Stimulated activated effector memory CD8-positive, alpha-beta T cell treated with anti-CD3 and anti-CD28 coated beads, Interleukin-12 subunit alpha, Interleukin-12 subunit beta, amount 100 ng/mL, for 72 hours (primary cell): ENCODE measurements at regions not wholly inside any gene's neighbourhood (a gene's known extent, or its start where the extent isn't known, plus 50 kb on each side); places are given as distances from the start of the nearest gene placed in this dataset.
"Not testable (repeated sequence)": the region's sequence is repeated elsewhere in the genome, so short reads cannot be mapped to it uniquely, and the experiment has no call there.

Experiments
- ATAC-seq: fragments of 150-1000 bp; cut with Tn5 transposase; 2 replicates; pipeline ENCODE4 v1.10.0; 2021
- DNase-seq, 2 donors: peaks; one replicate each; pipeline ENCODE4 v3.0.0; 2021 to 2022; ENCODE audit warnings: low spot score in 2 of 2
- H3K27ac Mint-ChIP-seq: one replicate; pipeline ENCODE4 v1.8.0; 2022; ENCODE audit warnings: mild to moderate bottlenecking, mixed read lengths
- H3K36me3 Mint-ChIP-seq: one replicate; pipeline ENCODE4 v1.8.0; 2022; ENCODE audit warnings: mild to moderate bottlenecking, mixed read lengths
- H3K4me1 Mint-ChIP-seq: one replicate; pipeline ENCODE4 v1.8.0; 2022; ENCODE audit warnings: mixed read lengths
- H3K4me3 Mint-ChIP-seq: one replicate; pipeline ENCODE4 v1.8.0; 2022; ENCODE audit warnings: mild to moderate bottlenecking, mixed read lengths
- H3K9me3 Mint-ChIP-seq: one replicate; pipeline ENCODE4 v1.8.0; 2022; ENCODE audit warnings: mixed read lengths

DNA sequence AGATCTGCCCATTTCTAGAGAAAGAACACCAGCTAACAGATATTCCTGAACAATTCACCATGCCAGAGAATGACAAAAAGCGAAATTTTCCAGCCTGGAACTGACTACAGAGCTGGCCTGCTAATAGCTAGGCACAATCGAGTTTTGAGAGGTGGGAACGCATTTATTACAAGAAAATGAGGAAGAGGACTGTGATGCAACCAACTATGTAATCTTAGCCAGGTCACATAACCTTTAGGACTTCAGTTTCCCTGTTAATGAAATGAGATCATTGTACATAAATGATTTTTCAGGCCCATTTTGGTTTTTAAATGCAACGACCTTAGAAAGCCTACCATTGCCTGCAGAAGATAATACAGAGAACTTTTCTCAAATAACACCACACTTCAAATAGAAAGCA is 72.1 kb upstream of the SETMAR start:
- ATAC-seq: no peak
- Mint-ChIP-seq H3K9me3 (no peaks in the 10 kb centered on the region), H3K36me3 (no peaks in the 10 kb centered on the region), H3K4me3 (no peak overlapping the region), H3K27ac (no peak overlapping the region), H3K4me1 (no peaks in the 10 kb centered on the region)
- no peak for DNase-seq

DNA sequence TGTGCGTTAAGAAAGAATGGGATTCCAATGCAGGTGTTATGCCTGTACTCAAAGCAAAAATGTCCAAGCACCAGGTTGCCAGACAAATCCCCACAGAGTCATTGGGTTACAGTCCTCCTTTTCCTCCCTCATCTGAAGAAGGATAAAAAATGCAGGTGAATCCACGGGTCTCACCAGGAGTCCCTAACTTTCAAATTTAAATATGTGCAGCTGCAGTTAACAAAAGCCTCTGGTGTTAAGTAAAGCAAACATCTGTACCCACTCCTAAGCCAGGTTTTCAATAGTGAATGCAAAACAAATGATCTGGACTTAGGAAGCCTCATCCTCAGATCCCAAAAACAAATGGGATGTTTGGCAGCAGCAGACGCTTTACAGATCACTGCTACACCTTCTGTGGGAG is 70.4 kb upstream of the SETMAR start:
- H3K36me3 Mint-ChIP-seq: no peaks in the 10 kb centered on the region
- DNase-seq: no peak
- H3K27ac Mint-ChIP-seq: no peak overlapping the region
- no peaks in the 10 kb centered on the region for H3K4me1 Mint-ChIP-seq
- no peaks in the 10 kb centered on the region for H3K9me3 Mint-ChIP-seq
- ATAC-seq: no peak
- H3K4me3 Mint-ChIP-seq: no peak overlapping the region

DNA sequence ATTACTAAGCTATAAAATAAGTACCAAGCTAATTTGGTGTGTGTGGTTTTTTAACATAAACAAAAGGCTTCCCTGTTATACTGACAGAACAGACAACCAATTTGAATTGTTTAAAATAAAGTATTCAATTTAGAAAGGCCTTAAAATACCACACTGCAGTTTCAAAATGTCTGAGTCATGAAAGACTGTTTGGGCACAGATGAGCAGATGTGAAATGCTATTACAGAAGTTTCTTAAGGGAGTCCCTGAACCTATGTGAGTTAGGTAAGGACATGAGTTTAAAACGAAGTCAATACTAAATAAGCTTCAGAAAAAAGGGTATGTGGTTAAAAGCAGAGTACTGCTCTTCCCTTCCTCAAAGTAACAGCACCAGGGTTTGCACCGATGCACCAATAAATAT is 69.7 kb upstream of the SETMAR start:
- Mint-ChIP-seq H3K4me1 (no peaks in the 10 kb centered on the region), H3K9me3 (no peaks in the 10 kb centered on the region), H3K36me3 (no peaks in the 10 kb centered on the region), H3K4me3 (no peak overlapping the region), H3K27ac (no peak overlapping the region)
- no peak for ATAC-seq
- DNase-seq: no peak

DNA sequence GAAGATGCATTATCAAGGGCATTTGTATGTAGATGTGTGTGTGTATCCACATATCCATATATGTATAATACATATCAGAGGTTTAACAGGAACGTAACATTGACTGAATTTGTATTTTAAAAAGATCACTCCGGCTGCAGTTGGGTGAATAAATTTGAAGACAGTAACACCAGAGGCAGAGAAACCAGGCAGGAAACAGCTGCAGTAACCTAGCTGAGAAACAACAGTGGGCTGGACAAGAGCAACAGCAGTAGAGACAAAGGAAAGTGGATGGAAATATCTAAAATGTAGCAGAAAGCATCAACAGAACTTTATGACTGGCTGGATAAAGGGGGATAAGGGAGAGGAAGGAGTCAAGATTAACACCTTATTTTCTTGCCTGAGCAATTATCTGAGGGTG is 68.3 kb upstream of the SETMAR start:
- DNase-seq (no peak), ATAC-seq (no peak)
- Mint-ChIP-seq H3K27ac (no peak overlapping the region), H3K4me1 (no peaks in the 10 kb centered on the region), H3K4me3 (no peak overlapping the region), H3K9me3 (no peaks in the 10 kb centered on the region), H3K36me3 (no peaks in the 10 kb centered on the region)

DNA sequence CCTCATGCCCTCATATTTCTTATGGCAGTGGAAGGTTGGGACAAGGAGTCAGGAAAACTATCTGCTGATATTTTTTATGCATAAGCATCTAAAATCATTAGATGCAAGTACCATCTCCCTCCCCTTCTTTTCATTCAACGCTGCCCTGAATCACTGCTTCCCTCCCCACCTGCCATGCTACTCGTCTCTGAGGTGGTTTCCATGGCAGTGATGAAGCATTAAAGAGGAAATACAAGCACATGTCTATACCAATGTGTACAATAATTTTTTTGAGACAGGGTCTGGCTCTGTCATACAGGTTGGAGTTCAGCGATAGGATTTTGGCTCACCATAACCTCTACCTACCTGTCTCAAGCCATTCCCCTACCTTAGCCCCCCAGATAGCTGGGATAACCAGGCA is 67.5 kb upstream of the SETMAR start:
- no peaks in the 10 kb centered on the region for H3K4me1 Mint-ChIP-seq
- H3K9me3 Mint-ChIP-seq: no peaks in the 10 kb centered on the region
- no peak overlapping the region for H3K27ac Mint-ChIP-seq
- H3K4me3 Mint-ChIP-seq: no peak overlapping the region
- DNase-seq (no peak), ATAC-seq (no peak)
- no peaks in the 10 kb centered on the region for H3K36me3 Mint-ChIP-seq

DNA sequence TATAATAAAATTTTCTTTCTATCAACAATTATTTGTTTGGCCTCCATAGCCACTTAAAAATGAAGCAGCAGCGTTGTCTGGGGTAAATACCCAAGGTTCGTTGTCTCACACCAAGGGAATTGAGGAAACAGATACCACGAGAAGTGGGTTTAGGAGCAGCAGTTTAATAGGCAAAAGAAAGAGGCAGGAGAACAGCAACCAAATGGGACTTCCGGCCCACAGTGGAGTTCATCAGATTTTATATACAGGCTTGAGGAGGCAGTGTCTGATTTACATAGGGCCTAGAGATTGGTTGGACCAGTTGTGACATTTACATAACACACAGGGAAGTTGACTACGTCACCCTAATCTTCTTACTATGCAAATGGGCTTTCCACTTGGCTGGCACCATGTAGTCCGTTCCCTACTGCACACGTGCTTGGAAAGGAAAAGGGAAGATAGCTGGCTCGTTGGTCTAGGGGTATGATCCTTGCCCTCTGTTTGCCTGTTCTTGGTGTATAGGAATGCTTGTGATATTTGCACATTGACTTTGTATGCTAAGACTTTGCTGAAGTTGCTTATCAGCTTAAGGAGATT is 61.5 kb upstream of the SETMAR start:
- Mint-ChIP-seq H3K4me3 (no peak overlapping the region), H3K4me1 (no peaks in the 10 kb centered on the region), H3K27ac (no peak overlapping the region), H3K9me3 (peaks cover 15% of the 10 kb centered on the region), H3K36me3 (no peaks in the 10 kb centered on the region)
- ATAC-seq: no peak
- no peak for DNase-seq

DNA sequence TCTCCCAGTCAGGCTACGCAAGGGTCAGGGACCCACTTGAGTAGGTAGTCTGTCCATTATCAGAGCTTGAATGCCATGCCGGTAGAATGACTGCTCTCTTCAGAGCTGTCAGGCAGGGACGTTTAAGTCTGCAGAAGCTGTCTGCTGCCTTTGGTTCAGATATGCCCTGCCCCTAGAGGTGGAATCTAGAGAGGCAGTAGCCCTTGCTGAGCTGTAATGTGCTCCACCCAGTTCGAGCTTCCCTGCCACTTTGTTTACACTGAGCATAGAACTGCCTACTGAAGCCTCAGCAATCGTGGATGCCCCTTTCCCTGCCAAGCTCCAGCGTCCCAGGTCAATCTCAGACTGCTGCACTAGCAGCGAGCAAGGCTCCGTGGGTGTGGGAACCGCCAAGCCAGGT is 57.5 kb upstream of the SETMAR start:
- Mint-ChIP-seq H3K4me3 (no peak overlapping the region), H3K4me1 (no peaks in the 10 kb centered on the region)

DNA sequence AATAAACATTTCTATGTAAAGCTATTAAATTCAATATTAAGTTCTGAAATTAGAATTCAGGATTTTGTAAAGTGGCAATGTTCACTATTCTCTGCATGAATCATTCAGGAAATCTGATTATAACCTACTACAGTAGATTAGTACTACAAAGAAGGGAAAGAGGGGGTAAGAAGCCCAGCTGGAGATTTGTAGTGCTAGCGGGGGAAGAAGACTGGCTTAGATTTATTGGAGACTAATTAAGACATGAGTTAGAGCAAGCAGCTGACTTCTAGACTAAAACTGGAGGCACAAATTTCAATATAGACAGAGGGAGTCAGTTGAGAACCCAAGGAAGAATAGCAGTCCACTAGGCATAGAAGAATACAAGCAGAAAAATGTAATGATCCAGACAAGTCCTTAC is 55.8 kb upstream of the SETMAR start:
- ATAC-seq: no peak
- Mint-ChIP-seq H3K9me3 (peaks cover 13% of the 10 kb centered on the region), H3K36me3 (no peaks in the 10 kb centered on the region), H3K4me1 (no peaks in the 10 kb centered on the region), H3K4me3 (no peak overlapping the region), H3K27ac (no peak overlapping the region)
- DNase-seq: no peak

More for the DNA sequence above, 57.5 kb upstream of the SETMAR start:
- ATAC-seq (no peak), DNase-seq (no peak)
- H3K36me3 Mint-ChIP-seq: no peaks in the 10 kb centered on the region
- H3K9me3 Mint-ChIP-seq: peaks cover 15% of the 10 kb centered on the region
- no peak overlapping the region for H3K27ac Mint-ChIP-seq

DNA sequence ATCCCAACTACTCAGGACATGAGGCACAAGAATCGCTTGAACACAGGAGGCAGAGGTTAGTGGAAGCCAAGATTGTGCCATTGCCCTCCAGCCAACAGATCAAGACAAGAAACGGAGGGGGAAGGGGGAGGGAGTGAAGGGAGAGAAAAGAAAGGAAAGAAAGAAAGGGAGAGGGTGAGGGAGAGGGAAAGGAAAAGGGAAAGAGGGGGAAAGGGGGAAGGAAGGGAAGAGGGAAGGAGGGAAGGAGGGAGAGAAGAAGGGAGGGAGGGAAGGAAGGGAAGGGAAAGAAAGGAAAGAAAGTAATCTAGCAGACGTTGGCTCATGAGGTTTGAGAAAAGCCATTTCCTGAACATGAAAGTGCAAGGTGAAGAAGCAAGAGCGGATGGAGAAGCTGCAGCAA is 53.1 kb upstream of the SETMAR start:
- ATAC-seq (no peak), DNase-seq (no peak)
- Mint-ChIP-seq H3K9me3 (no peaks in the 10 kb centered on the region), H3K27ac (no peak overlapping the region), H3K4me1 (no peaks in the 10 kb centered on the region), H3K4me3 (no peak overlapping the region), H3K36me3 (no peaks in the 10 kb centered on the region)

DNA sequence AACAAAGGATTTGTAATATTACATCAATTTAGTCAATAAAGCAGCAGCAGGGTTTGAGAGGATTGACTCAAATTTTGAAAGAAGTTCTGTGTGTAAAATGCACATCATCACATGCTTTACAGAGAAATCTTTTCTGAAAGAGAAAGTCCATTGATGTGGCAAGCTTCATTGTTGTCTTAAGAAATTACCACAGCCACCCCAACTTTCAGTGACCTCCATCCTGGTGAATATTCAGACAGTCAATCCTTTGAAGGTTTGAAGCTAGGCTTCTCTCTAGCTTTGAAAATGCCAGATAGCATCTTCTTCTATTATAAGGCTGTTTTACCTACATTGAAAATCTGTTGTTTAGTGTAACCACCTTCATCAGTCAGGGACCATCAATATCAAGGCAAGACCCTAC is 51.8 kb upstream of the SETMAR start:
- no peak for DNase-seq
- no peaks in the 10 kb centered on the region for H3K9me3 Mint-ChIP-seq
- no peak for ATAC-seq
- no peaks in the 10 kb centered on the region for H3K4me1 Mint-ChIP-seq
- H3K4me3 Mint-ChIP-seq: no peak overlapping the region
- H3K27ac Mint-ChIP-seq: no peak overlapping the region
- H3K36me3 Mint-ChIP-seq: no peaks in the 10 kb centered on the region

DNA sequence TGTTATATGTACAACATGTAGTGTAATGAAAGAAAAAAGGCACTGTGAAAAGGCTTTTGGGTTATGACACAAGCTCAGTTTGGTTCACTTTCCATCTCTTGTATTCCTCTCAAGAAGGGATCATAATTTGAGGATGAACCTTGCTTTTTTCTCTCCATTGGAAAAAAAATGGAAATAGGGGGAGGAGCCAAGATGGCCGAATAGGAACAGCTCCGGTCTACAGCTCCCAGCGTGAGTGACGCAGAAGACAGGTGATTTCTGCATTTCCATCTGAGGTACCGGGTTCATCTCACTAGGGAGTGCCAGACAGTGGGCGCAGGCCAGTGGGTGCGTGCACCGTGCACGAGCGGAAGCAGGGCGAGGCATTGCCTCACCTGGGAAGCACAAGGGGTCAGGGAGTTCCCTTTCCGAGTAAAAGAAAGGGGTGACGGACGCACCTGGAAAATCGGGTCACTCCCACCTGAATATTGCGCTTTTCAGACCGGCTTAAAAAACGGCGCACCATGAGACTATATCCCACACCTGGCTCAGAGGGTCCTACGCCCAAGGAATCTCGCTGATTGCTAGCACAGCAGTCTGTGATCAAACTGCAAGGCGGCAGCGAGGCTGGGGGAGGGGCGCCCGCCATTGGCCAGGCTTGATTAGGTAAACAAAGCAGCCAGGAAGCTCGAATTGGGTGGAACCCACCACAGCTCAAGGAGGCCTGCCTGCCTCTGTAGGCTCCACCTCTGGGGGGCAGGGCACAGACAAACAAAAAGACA is 49.9 kb upstream of the SETMAR start:
- DNase-seq, H3K4me3 Mint-ChIP-seq, H3K36me3 Mint-ChIP-seq, H3K9me3 Mint-ChIP-seq, ATAC-seq, H3K4me1 Mint-ChIP-seq, H3K27ac Mint-ChIP-seq: not testable (repeated sequence)
